Activated T-helper 1 cell treated with anti-CD3 and anti-CD28 coated beads, Interleukin-12 subunit alpha, Interleukin-12 subunit beta, Interleukin-2, Interleukin-4 antibody, amounts not matched to agents 30 ng/mL and 10 ng/mL and 1 ng/mL, durations not matched to agents 14 hours and 24 hours and 36 hours (primary cell): ENCODE measurements at regions not wholly inside any gene's neighbourhood (a gene's known extent, or its start where the extent isn't known, plus 50 kb on each side); places are given as distances from the start of the nearest gene placed in this dataset.

Source experiments
- DNase-seq: peaks from one replicate; pipeline ENCODE4 v3.0.0; 2021; ENCODE audit warnings: low spot score
- H3K27ac Mint-ChIP-seq: one replicate; pipeline ENCODE4 v1.8.0; 2021; ENCODE audit warnings: mild to moderate bottlenecking, mixed read lengths
- H3K27me3 Mint-ChIP-seq: one replicate; pipeline ENCODE4 v1.8.0; 2022; ENCODE audit warnings: mild to moderate bottlenecking, moderate library complexity, mixed read lengths; ENCODE audit not compliant: insufficient read depth
- H3K36me3 Mint-ChIP-seq: one replicate; pipeline ENCODE4 v1.8.0; 2021; ENCODE audit warnings: low read depth, mixed read lengths
- H3K4me1 Mint-ChIP-seq: one replicate; pipeline ENCODE4 v1.8.0; 2021; ENCODE audit warnings: low read depth, mixed read lengths
- H3K4me3 Mint-ChIP-seq: one replicate; pipeline ENCODE4 v1.8.0; 2021; ENCODE audit warnings: mild to moderate bottlenecking, moderate library complexity, mixed read lengths
- H3K9me3 Mint-ChIP-seq: one replicate; pipeline ENCODE4 v1.8.0; 2021; ENCODE audit warnings: mixed read lengths
- intact Hi-C: fragments of 100-400 bp; cut with micrococcal nuclease; formaldehyde crosslinking; loops from one replicate; pipeline ENCODE4 v1.15.1; 2024

DNA sequence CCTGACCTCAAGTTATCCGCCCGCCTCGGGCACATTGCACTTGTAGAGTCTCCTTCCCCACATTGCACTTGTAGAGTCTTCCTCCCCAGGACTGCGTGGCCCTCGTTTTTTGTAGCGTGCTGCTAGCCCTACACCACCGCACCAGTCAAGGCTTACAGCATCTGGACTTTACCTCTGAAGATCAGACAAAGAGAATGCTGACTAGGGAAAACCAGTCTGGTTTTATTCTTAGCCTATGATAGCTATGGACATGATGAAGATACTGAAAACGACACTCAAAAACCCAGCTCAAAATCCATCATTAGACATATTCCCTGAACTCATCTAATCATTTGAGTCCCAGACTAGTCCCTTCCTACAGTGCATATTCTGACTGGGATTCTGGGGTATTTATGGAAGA is 71.9 kb upstream of the AKR1E2 start:
- no peaks in the 10 kb centered on the region for H3K36me3 Mint-ChIP-seq
- H3K9me3 Mint-ChIP-seq, result no peaks in the 10 kb centered on the region
- H3K27ac Mint-ChIP-seq, result no peak overlapping the region
- H3K27me3 Mint-ChIP-seq, result peaks cover 9% of the 10 kb centered on the region
- intact Hi-C loops, result no loop called here
- no peak overlapping the region for H3K4me3 Mint-ChIP-seq
- no peaks in the 10 kb centered on the region for H3K4me1 Mint-ChIP-seq
- DNase-seq, result no peak

DNA sequence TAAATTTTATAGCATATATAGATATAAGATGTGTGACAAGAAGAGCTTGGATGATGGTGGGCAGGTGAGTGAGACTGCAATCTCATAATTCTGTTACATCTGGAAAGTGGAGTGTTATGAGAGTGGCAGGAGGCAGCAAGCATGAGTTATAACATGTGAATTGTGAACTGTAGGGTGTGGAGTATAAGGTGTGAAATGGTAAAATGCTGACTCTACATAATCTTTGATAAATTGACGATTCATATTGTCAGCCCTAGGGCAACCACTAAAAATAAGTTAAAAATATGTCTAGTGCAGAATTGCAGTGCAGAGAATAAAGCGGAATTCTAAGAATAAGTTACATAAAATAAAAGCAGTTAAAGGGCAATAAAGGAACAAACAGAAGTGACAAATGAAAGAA is 74.8 kb upstream of the AKR1E2 start:
- Mint-ChIP-seq H3K4me1 (no peaks in the 10 kb centered on the region), H3K36me3 (no peaks in the 10 kb centered on the region), H3K27me3 (peaks cover 11% of the 10 kb centered on the region), H3K9me3 (no peaks in the 10 kb centered on the region), H3K27ac (no peak overlapping the region), H3K4me3 (no peak overlapping the region)
- intact Hi-C loops, result no loop called here
- no peak for DNase-seq

DNA sequence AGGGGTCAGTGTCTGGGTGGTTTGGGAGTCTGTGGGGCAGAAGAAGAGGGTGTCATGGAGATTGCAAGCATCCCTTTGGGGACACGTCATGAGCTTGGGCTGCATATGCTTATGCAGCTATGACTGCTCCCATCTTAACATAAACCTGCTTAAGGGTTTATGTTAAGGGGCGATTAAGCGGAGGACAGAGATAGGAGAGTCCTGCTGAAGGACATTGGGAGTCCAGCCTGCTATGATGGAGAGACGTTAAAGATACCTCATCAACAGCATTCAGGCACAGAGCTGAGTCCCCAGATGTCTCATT is 76.8 kb upstream of the AKR1E2 start:
- H3K27ac Mint-ChIP-seq, result no peak overlapping the region
- H3K4me3 Mint-ChIP-seq, result no peak overlapping the region
- no peaks in the 10 kb centered on the region for H3K9me3 Mint-ChIP-seq
- H3K36me3 Mint-ChIP-seq, result no peaks in the 10 kb centered on the region
- H3K4me1 Mint-ChIP-seq, result no peaks in the 10 kb centered on the region
- H3K27me3 Mint-ChIP-seq, result peaks cover 7% of the 10 kb centered on the region
- intact Hi-C loops, result no loop called here
- DNase-seq, result no peak

DNA sequence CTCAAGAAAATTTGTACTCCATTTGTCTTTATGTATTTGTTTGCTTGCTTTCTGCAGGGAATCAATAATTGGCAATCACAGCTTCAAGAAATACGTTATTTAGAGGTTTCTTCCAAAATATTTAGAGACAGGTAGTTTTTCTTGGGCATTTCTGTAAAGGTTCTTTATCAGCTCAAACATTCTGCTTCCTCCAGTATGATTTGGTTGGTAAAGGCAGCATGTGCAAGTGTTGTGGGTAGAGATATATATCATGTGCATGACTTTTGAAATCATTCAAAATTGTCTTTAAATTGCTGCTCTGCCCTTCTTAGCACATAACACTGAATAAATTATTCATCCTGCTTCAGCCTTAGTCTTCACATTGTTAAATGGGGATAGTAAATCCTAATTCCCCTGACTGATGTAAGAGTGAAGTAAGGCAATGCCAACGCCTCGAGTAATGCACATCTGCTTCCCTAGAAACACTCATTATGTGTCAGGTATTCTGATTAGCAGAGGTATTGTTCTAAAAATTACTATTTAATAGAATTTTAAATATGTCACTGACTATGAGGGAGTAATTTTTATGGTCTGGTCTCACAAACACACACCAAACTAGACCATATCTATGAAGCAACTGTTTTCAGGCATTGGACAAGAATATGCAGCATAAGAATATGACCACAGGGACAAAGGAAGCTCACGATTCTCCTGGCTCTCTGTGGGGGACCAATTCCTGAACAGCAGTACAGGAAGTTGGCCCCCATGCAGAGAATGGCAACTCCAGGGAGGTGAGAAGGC is 77.3 kb upstream of the AKR1E2 start:
- Mint-ChIP-seq H3K27me3 (peaks cover 5% of the 10 kb centered on the region), H3K4me3 (no peak overlapping the region), H3K4me1 (no peaks in the 10 kb centered on the region), H3K27ac (no peak overlapping the region), H3K36me3 (no peaks in the 10 kb centered on the region), H3K9me3 (no peaks in the 10 kb centered on the region)
- intact Hi-C loops, result no loop called here
- no peak for DNase-seq

DNA sequence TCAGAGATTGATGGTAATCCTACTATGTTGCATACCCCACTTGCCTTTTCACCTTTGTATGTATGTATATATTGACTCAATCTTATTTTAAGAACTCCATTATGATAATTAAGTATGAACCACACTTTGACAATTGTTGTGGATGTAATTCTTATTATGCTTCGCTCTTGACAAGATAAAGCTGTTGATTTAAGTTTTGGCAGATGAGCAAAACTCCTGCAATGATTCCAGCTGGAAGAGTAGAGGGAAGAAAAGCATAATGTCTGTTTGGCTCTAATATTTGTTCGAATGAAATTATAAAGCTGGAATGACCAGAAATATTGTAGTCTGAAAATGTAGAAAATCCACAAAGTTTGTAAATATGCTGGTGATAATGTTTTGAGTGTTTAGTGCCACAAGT is 83.8 kb upstream of the AKR1E2 start:
- Mint-ChIP-seq H3K9me3 (no peaks in the 10 kb centered on the region), H3K27me3 (peaks cover 6% of the 10 kb centered on the region), H3K36me3 (no peaks in the 10 kb centered on the region), H3K4me3 (no peak overlapping the region), H3K27ac (no peak overlapping the region), H3K4me1 (no peaks in the 10 kb centered on the region)
- DNase-seq, result no peak
- intact Hi-C loops, result no loop called here

DNA sequence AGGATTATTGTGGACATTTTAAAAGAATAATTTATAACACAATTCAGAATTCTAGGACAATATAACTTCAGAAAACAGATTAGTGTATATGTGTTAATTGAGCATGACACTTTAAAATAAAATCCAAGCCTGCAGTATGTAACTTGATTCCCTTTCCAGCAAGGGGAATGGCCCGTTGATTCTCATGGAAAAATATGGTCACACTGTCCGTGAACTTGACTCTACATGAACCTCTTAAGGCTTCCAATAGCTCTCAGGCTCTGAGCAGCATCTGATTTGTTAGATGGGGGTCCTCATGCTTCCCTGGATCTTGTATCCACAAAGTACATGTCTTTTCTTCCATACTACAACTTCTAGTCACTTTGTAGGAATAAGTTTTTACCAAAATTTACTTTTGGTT is 85.5 kb upstream of the AKR1E2 start:
- intact Hi-C loops, result no loop called here

DNA sequence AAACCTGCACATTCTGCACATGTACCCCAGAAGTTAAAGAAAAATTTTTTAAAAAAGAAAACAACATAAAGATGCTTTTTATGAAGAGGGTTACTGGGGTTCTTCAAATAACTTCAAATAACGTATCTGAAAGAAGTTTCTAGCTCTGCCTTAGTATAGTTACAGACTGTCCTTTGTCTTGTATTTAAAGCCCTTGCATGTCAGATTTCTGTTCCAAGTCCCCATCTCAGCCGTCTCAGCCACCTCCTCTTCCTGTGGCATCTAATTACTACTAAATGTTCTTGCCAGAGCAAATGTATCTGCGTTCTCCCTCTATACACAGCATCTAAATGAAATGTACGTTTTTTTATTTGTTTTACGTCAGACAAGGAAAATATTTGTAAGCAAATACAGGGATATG is 89.4 kb upstream of the AKR1E2 start:
- H3K27ac Mint-ChIP-seq, result no peak overlapping the region
- no peak overlapping the region for H3K4me3 Mint-ChIP-seq
- intact Hi-C loops, result no loop called here
- H3K9me3 Mint-ChIP-seq, result no peaks in the 10 kb centered on the region
- H3K36me3 Mint-ChIP-seq, result no peaks in the 10 kb centered on the region
- DNase-seq, result no peak
- peaks cover 10% of the 10 kb centered on the region for H3K27me3 Mint-ChIP-seq
- H3K4me1 Mint-ChIP-seq, result no peaks in the 10 kb centered on the region

More for the DNA sequence above, 85.5 kb upstream of the AKR1E2 start:
- no peak for DNase-seq
- Mint-ChIP-seq H3K4me3 (no peak overlapping the region), H3K9me3 (no peaks in the 10 kb centered on the region), H3K27me3 (peaks cover 5% of the 10 kb centered on the region), H3K36me3 (no peaks in the 10 kb centered on the region), H3K27ac (no peak overlapping the region), H3K4me1 (no peaks in the 10 kb centered on the region)

DNA sequence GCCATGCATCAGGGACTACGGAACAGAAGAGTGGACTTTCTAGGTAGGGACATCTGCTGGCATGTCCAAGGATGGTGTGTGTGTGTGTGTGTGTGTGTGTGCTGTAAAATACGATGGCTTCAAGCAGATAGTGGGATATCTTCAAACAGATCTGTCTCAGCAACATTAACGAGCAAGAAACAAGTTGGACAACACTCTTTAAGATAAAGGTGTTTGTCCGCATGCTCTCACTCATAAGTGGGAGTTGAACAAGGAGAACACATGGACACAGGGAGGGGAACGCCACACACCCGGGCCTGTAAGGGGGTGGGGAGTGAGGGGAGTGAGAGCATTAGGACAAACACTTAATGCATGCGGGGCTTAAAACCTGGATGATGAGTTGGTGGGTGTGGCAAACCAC is 89.8 kb upstream of the AKR1E2 start:
- H3K36me3 Mint-ChIP-seq, result no peaks in the 10 kb centered on the region
- H3K4me1 Mint-ChIP-seq, result no peaks in the 10 kb centered on the region
- no peak overlapping the region for H3K4me3 Mint-ChIP-seq
- no peak overlapping the region for H3K27ac Mint-ChIP-seq
- H3K27me3 Mint-ChIP-seq, result peaks cover 10% of the 10 kb centered on the region
- DNase-seq, result no peak
- intact Hi-C loops, result no loop called here
- H3K9me3 Mint-ChIP-seq, result no peaks in the 10 kb centered on the region

DNA sequence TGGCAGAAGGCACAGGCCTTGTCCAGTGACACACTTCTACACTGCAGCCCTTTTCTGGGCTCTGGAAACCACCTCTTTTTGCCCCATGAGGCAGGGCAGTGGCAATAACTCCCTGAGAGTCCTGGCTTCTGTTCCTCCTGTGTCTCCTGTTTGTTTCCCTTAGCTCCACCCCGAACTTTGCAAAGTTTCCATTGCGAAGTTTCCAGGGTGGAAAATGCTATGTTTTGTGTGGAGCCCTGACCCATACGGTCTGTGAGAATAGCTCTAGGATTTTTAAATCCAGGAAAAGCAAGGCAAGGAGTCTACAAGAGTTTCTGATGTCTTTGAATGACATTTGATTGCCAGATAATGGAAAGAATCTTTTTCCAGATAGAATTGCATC is 92.2 kb upstream of the AKR1E2 start:
- intact Hi-C loops, result no loop called here
- Mint-ChIP-seq H3K4me1 (no peaks in the 10 kb centered on the region), H3K27ac (no peak overlapping the region), H3K36me3 (no peaks in the 10 kb centered on the region), H3K4me3 (no peak overlapping the region), H3K27me3 (peaks cover 10% of the 10 kb centered on the region), H3K9me3 (no peaks in the 10 kb centered on the region)
- DNase-seq, result no peak

DNA sequence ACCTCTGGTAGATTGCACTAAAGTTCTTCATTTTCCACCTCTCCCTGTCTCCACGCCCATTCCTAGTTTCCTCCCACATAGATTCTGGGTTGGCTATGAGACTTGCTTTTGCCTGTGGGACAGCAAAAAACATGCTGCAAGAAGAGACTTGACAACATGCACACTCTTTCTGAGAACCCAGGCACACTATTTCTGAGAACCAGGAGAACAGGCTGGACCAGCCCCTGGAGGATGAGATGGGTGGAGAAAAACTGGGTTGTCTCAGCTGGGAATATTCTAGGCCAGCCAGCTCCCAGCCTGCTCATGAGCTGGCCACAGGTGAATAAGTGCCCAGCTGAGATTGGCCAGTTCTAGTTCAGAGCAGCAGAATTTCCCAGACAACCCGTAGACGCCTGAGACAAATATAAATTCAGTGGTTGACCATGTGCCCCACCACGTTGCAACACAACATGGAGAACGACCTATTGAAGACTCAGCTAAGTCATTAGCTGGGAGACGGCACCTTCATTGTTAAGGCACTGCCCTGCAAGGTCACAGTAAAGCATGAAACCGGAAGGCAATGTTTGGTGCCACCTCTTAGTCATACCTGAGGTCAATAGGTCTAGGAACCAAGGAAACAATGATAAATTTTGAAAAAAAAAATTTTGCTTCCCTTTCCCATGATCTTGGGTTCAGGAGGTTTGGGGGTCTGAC is 92.7 kb upstream of the AKR1E2 start:
- no peaks in the 10 kb centered on the region for H3K36me3 Mint-ChIP-seq
- no peak for DNase-seq
- intact Hi-C loops, result no loop called here
- H3K9me3 Mint-ChIP-seq, result no peaks in the 10 kb centered on the region
- no peaks in the 10 kb centered on the region for H3K4me1 Mint-ChIP-seq
- peaks cover 8% of the 10 kb centered on the region for H3K27me3 Mint-ChIP-seq
- no peak overlapping the region for H3K4me3 Mint-ChIP-seq
- H3K27ac Mint-ChIP-seq, result no peak overlapping the region

DNA sequence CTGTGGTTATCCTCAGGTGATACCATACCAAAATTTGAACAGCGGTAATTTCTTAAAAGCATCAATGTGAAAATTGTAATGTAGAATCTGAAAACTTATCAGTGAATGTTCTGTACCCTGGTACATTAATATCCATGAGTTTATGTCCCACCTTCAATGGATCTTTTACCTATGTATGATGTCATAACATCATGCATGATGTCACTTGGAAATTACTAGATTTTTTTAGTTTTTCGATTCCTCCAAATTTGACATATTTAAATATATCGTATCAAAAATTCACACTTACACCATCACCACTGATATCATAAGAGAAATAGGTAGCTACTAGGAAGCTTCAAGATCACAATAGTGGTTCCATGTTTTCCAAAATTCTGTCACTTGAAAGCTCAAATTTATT is 95.0 kb upstream of the AKR1E2 start:
- Mint-ChIP-seq H3K27ac (no peak overlapping the region), H3K9me3 (no peaks in the 10 kb centered on the region), H3K36me3 (no peaks in the 10 kb centered on the region), H3K4me1 (no peaks in the 10 kb centered on the region), H3K27me3 (peaks cover 10% of the 10 kb centered on the region), H3K4me3 (no peak overlapping the region)
- DNase-seq, result no peak
- intact Hi-C loops, result no loop called here

DNA sequence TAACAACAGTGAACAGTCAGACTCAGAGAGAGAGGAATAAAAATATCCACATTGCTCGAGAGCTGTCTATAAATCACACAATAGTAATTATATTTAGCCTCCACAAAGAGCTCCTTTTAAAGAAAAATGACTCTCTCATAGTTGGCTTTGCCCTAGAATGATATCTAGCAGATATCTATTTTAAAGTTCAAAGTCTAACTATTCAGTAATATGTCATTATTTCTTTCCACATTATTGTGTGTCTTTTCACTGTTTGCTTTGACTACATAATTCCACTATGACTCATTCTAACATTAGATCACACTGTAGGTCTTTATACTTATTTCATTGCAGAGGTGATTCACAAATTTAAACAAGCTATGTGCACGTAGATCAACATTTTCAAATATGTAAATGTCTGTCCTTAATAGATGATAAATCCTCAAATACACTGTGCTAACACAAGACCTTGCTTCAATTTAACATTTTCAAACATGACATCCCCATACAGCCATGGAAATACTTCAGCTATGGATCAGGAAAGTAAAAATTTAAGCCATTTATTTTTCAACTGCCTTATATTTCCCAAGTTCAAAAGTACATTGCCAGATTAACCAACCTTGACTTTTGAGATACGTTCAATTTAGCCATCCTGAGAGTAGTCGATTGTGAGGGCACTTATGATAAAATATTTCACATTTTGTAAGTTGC is 99.9 kb upstream of the AKR1E2 start:
- Mint-ChIP-seq H3K4me3 (no peak overlapping the region), H3K27me3 (peaks cover 7% of the 10 kb centered on the region), H3K4me1 (no peaks in the 10 kb centered on the region), H3K27ac (no peak overlapping the region), H3K36me3 (no peaks in the 10 kb centered on the region), H3K9me3 (no peaks in the 10 kb centered on the region)
- no peak for DNase-seq
- intact Hi-C loops, result no loop called here

DNA sequence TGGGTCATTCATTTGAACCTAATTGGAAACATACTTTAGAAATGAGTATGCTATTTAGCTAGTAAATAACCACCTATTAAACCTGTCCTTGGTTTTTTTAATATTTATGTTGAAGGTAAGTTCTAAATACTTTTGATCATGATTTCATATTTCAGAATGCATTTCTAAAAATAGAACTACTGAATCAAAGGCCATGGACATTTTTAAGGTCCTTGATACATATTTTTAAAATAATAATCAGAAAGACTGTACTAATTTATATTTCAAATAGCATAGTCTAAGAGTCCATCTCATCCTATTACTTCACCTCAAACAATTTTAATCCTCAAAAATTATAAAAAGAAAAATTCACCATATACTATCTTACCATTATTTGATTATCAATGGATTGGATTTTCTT is 102.1 kb upstream of the AKR1E2 start:
- Mint-ChIP-seq H3K27me3 (peaks cover 4% of the 10 kb centered on the region), H3K9me3 (no peaks in the 10 kb centered on the region), H3K36me3 (no peaks in the 10 kb centered on the region), H3K4me3 (no peak overlapping the region), H3K27ac (no peak overlapping the region), H3K4me1 (no peaks in the 10 kb centered on the region)
- DNase-seq, result no peak
- intact Hi-C loops, result no loop called here
